CD4-positive, alpha-beta memory T cell (primary cell): ENCODE measurements at regions not wholly inside any gene's neighbourhood (a gene's known extent, or its start where the extent isn't known, plus 50 kb on each side); places are given as distances from the start of the nearest gene placed in this dataset.

Experiments used
- CTCF ChIA-PET: fragments of 350-600 bp; sonication (Branson Sonifier 250); formaldehyde crosslinking; loops from one replicate; lab custom pipeline; 2021; ENCODE audit warnings: inconsistent platforms; ENCODE audit not compliant: partially characterized antibody; lab: Charles Lee
- POLR2A ChIA-PET: fragments of 350-600 bp; sonication (Branson Sonifier 250); formaldehyde crosslinking; loops from one replicate; lab custom pipeline; 2021; ENCODE audit not compliant: partially characterized antibody; lab: Charles Lee
- DNase-seq, 5 donors: peaks; one replicate each; pipeline versions ENCODE4 v3.0.0 to v3.0.0-alpha.2; 2020 to 2022; ENCODE audit warnings: mixed read lengths in 1 of 5
- H3K27ac ChIP-seq: one replicate; pipeline ENCODE4 v1.7.0; 2013; ENCODE audit warnings: low read depth, low read length
- H3K27me3 ChIP-seq: 2 replicates; pipeline ENCODE4 v1.7.0; 2013; ENCODE audit warnings: mild to moderate bottlenecking, low read length, moderate library complexity; ENCODE audit not compliant: insufficient read depth
- H3K36me3 ChIP-seq: 2 replicates; pipeline ENCODE4 v1.7.0; 2013; ENCODE audit warnings: mild to moderate bottlenecking, low read length, moderate library complexity; ENCODE audit not compliant: insufficient read depth
- H3K4me1 ChIP-seq: 2 replicates; pipeline ENCODE4 v1.7.0; 2013; ENCODE audit warnings: mild to moderate bottlenecking, low read length, moderate library complexity; ENCODE audit not compliant: insufficient read depth
- H3K4me3 ChIP-seq, 2 donors: one replicate each; pipeline ENCODE4 v1.7.0; 2013; ENCODE audit warnings: low read length in 2 of 2, mild to moderate bottlenecking in 1 of 2
- H3K9me3 ChIP-seq, 2 donors: one replicate each; pipeline ENCODE4 v1.7.0; 2013; ENCODE audit warnings: low read length in 2 of 2, control low read depth in 1 of 2; ENCODE audit not compliant: control insufficient read depth in 1 of 2
- H3K27ac Mint-ChIP-seq, 7 donors: one replicate each; pipeline ENCODE4 v1.8.0; 2020 to 2021; ENCODE audit warnings: mixed read lengths in 7 of 7, mild to moderate bottlenecking in 6 of 7, inconsistent platforms in 3 of 7, moderate library complexity in 3 of 7
- H3K27me3 Mint-ChIP-seq, 2 donors: one replicate each; pipeline ENCODE4 v1.8.0; 2020 to 2021; ENCODE audit warnings: mixed read lengths in 2 of 2
- H3K36me3 Mint-ChIP-seq, 2 donors: one replicate each; pipeline ENCODE4 v1.8.0; 2020 to 2021; ENCODE audit warnings: mixed read lengths in 2 of 2, inconsistent platforms in 1 of 2, mild to moderate bottlenecking in 1 of 2
- H3K4me1 Mint-ChIP-seq, 4 donors: one replicate each; pipeline ENCODE4 v1.8.0; 2020 to 2021; ENCODE audit warnings: mixed read lengths in 4 of 4, mild to moderate bottlenecking in 1 of 4
- H3K4me3 Mint-ChIP-seq, 8 donors: one replicate each; pipeline ENCODE4 v1.8.0; 2020 to 2021; ENCODE audit warnings: mixed read lengths in 8 of 8, mild to moderate bottlenecking in 7 of 8, moderate library complexity in 6 of 8, inconsistent platforms in 3 of 8
- H3K9me3 Mint-ChIP-seq, 8 donors: one replicate each; pipeline ENCODE4 v1.8.0; 2020 to 2021; ENCODE audit warnings: mixed read lengths in 8 of 8, mild to moderate bottlenecking in 5 of 8, inconsistent platforms in 3 of 8, moderate library complexity in 1 of 8
- intact Hi-C: fragments of 100-400 bp; cut with micrococcal nuclease; formaldehyde crosslinking; loops from one replicate; pipeline ENCODE4 v1.15.1; 2023

DNA sequence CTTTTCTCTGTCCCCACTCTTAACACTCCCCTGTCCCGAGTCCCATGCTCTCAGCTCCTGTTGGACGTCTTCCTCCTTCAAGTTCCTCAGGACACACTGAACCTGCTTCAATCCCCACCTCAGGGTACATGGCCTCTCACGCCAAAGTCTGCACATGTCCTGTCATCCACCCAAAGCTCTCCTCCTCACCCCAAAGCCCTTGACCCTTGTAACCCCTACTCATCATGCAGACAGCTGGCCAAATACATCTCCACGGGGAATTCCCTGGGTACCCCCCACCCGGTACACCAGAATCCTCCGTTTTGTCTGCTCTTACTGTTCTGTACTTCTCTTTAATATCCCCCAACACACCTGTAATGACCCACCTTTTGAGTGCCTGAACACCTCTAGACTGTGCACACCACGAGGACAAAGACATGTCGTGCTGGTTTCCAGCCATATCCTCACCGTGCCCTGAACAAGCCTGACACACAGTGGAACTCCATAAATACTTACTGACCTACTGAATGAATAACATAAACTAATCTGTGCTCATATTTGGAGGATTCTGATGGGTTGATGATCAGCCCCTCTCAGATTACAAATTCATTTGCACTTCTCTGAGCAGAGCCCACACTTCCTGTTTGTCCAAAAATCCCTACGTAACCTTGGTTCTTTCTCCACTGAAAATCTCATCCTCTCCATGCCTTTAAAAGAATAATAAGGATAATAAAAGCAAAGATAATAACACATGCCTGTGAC lies 66.8 kb upstream of the EYA2 start:
- Histone ChIP-seq H3K27ac (no peak overlapping the region), H3K27me3 (no peaks in the 10 kb centered on the region), H3K4me3 (no peak overlapping the region), H3K4me1 (no peaks in the 10 kb centered on the region), H3K36me3 (no peaks in the 10 kb centered on the region), H3K9me3 (no peaks in the 10 kb centered on the region)
- Mint-ChIP-seq H3K27me3 (peaks cover 9 to 20% of the 10 kb centered on the region in 2 donors), H3K9me3 (peaks cover 2 to 16% (median 7%) of the 10 kb centered on the region in 8 donors), H3K36me3 (no peaks in the 10 kb centered on the region), H3K27ac (no peak overlapping the region), H3K4me3 (no peak overlapping the region), H3K4me1 (no peaks in the 10 kb centered on the region)
- no peak for DNase-seq
- POLR2A ChIA-PET, result no interaction called here
- CTCF ChIA-PET, result no interaction called here
- intact Hi-C loops, result no loop called here

DNA sequence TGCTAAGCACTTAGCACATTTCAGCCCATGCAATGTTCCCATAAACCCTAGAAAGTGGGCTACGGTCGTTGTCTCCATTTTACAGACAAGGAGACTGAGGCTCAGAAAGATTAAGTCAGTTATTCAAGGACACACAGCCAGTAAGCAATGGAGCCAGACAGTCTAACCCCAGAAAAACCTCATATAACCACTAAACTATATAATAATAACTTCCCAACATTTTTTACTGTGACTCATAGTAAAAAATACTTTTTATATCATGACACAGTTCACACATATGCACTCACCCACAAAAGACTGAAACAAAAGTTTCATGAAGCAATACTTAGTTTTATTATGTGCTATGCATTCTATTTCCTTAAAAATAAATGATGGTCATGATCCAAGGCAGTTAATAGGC lies 66.2 kb upstream of the EYA2 start:
- no peak for DNase-seq
- Histone ChIP-seq H3K4me1 (no peaks in the 10 kb centered on the region), H3K4me3 (no peak overlapping the region), H3K27me3 (no peaks in the 10 kb centered on the region), H3K36me3 (no peaks in the 10 kb centered on the region), H3K27ac (no peak overlapping the region), H3K9me3 (no peaks in the 10 kb centered on the region)
- peaks cover 11 to 24% of the 10 kb centered on the region in 2 donors for H3K27me3 Mint-ChIP-seq
- CTCF ChIA-PET, result no interaction called here
- POLR2A ChIA-PET, result no interaction called here
- H3K27ac Mint-ChIP-seq, result no peak overlapping the region
- H3K36me3 Mint-ChIP-seq, result no peaks in the 10 kb centered on the region
- H3K4me1 Mint-ChIP-seq, result no peaks in the 10 kb centered on the region
- peaks cover 2 to 16% (median 8%) of the 10 kb centered on the region in 8 donors for H3K9me3 Mint-ChIP-seq
- intact Hi-C loops, result no loop called here
- no peak overlapping the region for H3K4me3 Mint-ChIP-seq

DNA sequence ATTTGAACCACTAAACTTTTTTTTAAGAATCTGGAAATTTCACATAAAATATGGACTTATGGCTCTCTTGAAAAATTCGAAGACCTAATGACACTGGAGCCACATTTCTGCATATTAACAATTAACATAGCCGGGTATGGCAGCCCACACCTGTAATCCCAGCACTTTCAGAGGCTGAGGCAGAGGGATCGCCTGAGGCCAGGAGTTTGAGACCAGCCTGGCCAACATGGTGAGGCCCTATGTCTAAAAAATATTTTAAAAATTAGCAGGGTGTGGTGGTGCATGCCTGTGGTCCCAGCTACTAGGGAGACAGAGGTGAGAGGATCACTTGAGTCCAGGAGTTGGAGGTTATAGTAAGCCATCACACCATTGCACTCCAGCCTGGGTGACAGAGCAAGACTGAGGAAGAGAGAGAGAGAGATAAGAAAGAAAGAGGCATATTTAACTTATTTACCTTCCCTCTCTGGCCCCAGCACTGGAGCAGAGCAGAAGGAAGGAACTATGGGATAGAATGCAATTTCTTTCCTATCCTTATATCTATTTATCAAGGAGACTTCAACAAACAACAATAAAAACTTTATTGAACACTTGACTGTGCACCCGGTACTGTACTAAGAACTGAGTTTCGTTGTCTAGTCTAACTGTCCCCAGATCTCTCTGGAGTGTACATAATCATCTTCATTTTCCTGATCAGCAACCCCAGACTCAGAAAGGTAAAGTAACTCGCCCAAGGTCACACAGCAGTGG lies 63.6 kb upstream of the EYA2 start:
- Histone ChIP-seq H3K27me3 (no peaks in the 10 kb centered on the region), H3K4me3 (no peak overlapping the region), H3K4me1 (no peaks in the 10 kb centered on the region), H3K36me3 (no peaks in the 10 kb centered on the region), H3K27ac (no peak overlapping the region), H3K9me3 (no peaks in the 10 kb centered on the region)
- POLR2A ChIA-PET, result no interaction called here
- Mint-ChIP-seq H3K27me3 (peaks cover 13 to 19% of the 10 kb centered on the region in 2 donors), H3K9me3 (peaks cover 0 to 6% (median 4%) of the 10 kb centered on the region in 8 donors), H3K4me1 (no peaks in the 10 kb centered on the region), H3K27ac (no peak overlapping the region), H3K4me3 (no peak overlapping the region), H3K36me3 (no peaks in the 10 kb centered on the region)
- intact Hi-C loops, result no loop called here
- DNase-seq, result no peak
- CTCF ChIA-PET, result no interaction called here

DNA sequence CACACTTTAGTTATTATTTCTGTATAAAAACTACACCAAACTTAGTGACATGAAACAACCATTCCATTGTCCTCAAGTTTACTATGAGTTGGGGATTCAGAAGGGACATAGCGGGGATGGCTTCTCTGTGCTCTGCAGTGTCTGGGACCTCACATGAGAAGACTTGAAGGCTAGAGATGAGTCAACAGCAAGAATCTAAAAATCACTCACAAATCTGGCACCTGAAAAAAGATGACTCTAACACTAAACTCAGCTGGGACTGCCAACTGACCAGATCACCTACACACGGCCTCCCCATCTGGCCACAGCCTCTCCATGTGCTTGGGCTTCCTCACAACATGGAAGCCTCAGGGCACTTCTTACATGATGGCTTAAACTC lies 63.0 kb upstream of the EYA2 start:
- Mint-ChIP-seq H3K4me1 (no peaks in the 10 kb centered on the region), H3K36me3 (no peaks in the 10 kb centered on the region), H3K4me3 (no peak overlapping the region), H3K9me3 (peaks cover 0 to 6% (median 4%) of the 10 kb centered on the region in 8 donors), H3K27me3 (peaks cover 14 to 20% of the 10 kb centered on the region in 2 donors), H3K27ac (no peak overlapping the region)
- CTCF ChIA-PET, result no interaction called here
- no peak overlapping the region for H3K27ac ChIP-seq
- intact Hi-C loops, result no loop called here
- no peaks in the 10 kb centered on the region for H3K27me3 ChIP-seq
- no peaks in the 10 kb centered on the region for H3K9me3 ChIP-seq
- DNase-seq, result no peak
- no peaks in the 10 kb centered on the region for H3K36me3 ChIP-seq
- POLR2A ChIA-PET, result no interaction called here
- no peak overlapping the region for H3K4me3 ChIP-seq
- no peaks in the 10 kb centered on the region for H3K4me1 ChIP-seq

- H3K4me1 Mint-ChIP-seq, result no peaks in the 10 kb centered on the region
- peaks cover 19 to 25% of the 10 kb centered on the region in 2 donors for H3K27me3 Mint-ChIP-seq
- H3K4me3 Mint-ChIP-seq, result no peak overlapping the region
- H3K36me3 Mint-ChIP-seq, result no peaks in the 10 kb centered on the region
- Histone ChIP-seq H3K9me3 (no peaks in the 10 kb centered on the region), H3K36me3 (no peaks in the 10 kb centered on the region), H3K4me3 (no peak overlapping the region), H3K27me3 (no peaks in the 10 kb centered on the region), H3K4me1 (no peaks in the 10 kb centered on the region), H3K27ac (no peak overlapping the region)
- ChIA-PET CTCF (no interaction called here), POLR2A (no interaction called here)
- peaks cover 0 to 9% (median 4%) of the 10 kb centered on the region in 8 donors for H3K9me3 Mint-ChIP-seq
- H3K27ac Mint-ChIP-seq, result no peak overlapping the region
- intact Hi-C loops, result no loop called here
- DNase-seq, result no peak
Observed at GRCh38 chr20:46832555-46832954, 62.1 kb upstream of the EYA2 start.

DNA sequence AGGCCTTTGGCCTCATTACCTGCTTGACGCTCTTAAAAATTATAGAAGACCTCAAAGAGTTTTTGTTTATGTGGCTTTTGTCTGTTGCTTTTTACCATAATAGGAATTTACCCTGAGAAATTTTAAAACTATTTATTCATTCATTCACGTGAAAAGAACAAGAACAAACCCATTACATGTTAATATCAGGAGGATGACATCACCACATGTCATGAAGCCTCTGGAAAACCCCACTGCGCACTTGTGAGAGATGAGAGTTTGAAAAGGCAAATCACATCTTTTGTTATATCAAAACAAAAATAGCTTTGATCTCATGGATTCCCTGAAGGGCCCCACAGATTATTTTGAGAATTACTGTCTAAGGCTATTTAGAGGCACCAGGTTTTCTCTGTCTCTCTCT lies 61.3 kb upstream of the EYA2 start:
- no peaks in the 10 kb centered on the region for H3K4me1 Mint-ChIP-seq
- H3K9me3 ChIP-seq, result no peaks in the 10 kb centered on the region
- no peak overlapping the region for H3K4me3 ChIP-seq
- H3K9me3 Mint-ChIP-seq, result peaks cover 0 to 9% (median 4%) of the 10 kb centered on the region in 8 donors
- no peak overlapping the region for H3K4me3 Mint-ChIP-seq
- intact Hi-C loops, result no loop called here
- H3K27me3 Mint-ChIP-seq, result peaks cover 20 to 26% of the 10 kb centered on the region in 2 donors
- ChIA-PET POLR2A (no interaction called here), CTCF (no interaction called here)
- H3K36me3 ChIP-seq, result no peaks in the 10 kb centered on the region
- no peak overlapping the region for H3K27ac ChIP-seq
- no peaks in the 10 kb centered on the region for H3K4me1 ChIP-seq
- H3K27me3 ChIP-seq, result no peaks in the 10 kb centered on the region
- H3K27ac Mint-ChIP-seq, result no peak overlapping the region
- no peaks in the 10 kb centered on the region for H3K36me3 Mint-ChIP-seq
- DNase-seq, result no peak

GRCh38 chr20:46835418-46835817 lies 59.2 kb upstream of the EYA2 start:
- H3K4me3 Mint-ChIP-seq, result no peak overlapping the region

More at GRCh38 chr20:46835418-46835817, 59.2 kb upstream of the EYA2 start:
- Mint-ChIP-seq H3K9me3 (peaks cover 0 to 9% (median 4%) of the 10 kb centered on the region in 8 donors), H3K27me3 (peaks cover 21 to 23% of the 10 kb centered on the region in 2 donors), H3K4me1 (no peaks in the 10 kb centered on the region), H3K36me3 (no peaks in the 10 kb centered on the region), H3K27ac (no peak overlapping the region)
- Histone ChIP-seq H3K27me3 (no peaks in the 10 kb centered on the region), H3K36me3 (no peaks in the 10 kb centered on the region), H3K27ac (no peak overlapping the region), H3K4me1 (no peaks in the 10 kb centered on the region), H3K4me3 (no peak overlapping the region), H3K9me3 (no peaks in the 10 kb centered on the region)
- CTCF ChIA-PET, result no interaction called here
- intact Hi-C loops, result no loop called here
- POLR2A ChIA-PET, result no interaction called here
- DNase-seq, result no peak
